ENCODE measurements at regions not wholly inside any gene's neighbourhood (a gene's known extent, or its start where the extent isn't known, plus 50 kb on each side); places are given as distances from the start of the nearest gene placed in this dataset.
"Not testable (repeated sequence)": the region's sequence is repeated elsewhere in the genome, so short reads cannot be mapped to it uniquely, and the experiment has no call there.

DNA sequence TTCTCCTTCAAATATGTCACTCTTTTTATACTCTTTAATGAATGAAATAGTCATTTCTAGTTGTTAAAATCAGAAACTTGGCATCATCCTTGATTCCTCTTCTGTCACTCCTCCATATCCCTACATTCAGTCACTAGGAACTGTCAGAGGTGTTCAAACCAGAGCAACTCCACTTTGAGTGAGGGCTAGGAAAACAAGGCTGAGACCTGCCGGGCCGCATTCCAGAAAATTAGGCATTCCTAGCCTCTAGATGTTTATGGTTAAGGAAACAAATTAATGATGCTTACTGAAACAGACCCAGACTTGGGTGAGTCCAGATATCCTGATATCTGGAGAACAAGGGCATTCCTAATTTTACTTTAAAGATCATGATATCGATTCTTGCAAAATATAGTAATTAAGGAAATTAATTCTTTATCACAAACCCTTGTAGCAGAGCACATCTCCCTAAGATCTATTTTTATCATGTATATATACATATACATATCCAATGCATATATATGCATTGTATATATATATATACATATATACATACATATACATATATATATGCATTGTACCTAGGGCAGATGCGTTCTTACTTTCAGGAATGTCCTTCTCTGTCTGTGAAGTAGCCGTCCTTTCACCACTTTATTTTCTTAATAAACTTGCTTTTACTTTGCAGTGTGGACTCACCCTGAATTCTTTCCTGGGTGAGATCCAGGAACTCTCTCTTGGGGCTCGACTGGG is 98.4 kb upstream of the GC start:
- H3K9me3 Mint-ChIP-seq (ENCODE audit: unreplicated experiment): no peaks in the 10 kb centered on the region
- peaks cover 3% of the 10 kb centered on the region for H3K27me3 Mint-ChIP-seq (ENCODE audit: unreplicated experiment)
- DNase-seq: no peak
- H3K4me3 Mint-ChIP-seq (ENCODE audit: unreplicated experiment): no peak overlapping the region
- H3K36me3 Mint-ChIP-seq (ENCODE audit: unreplicated experiment): no peaks in the 10 kb centered on the region
- H3K27ac Mint-ChIP-seq (ENCODE audit: unreplicated experiment): no peak overlapping the region
- TF ChIP-seq, protein P1, sequence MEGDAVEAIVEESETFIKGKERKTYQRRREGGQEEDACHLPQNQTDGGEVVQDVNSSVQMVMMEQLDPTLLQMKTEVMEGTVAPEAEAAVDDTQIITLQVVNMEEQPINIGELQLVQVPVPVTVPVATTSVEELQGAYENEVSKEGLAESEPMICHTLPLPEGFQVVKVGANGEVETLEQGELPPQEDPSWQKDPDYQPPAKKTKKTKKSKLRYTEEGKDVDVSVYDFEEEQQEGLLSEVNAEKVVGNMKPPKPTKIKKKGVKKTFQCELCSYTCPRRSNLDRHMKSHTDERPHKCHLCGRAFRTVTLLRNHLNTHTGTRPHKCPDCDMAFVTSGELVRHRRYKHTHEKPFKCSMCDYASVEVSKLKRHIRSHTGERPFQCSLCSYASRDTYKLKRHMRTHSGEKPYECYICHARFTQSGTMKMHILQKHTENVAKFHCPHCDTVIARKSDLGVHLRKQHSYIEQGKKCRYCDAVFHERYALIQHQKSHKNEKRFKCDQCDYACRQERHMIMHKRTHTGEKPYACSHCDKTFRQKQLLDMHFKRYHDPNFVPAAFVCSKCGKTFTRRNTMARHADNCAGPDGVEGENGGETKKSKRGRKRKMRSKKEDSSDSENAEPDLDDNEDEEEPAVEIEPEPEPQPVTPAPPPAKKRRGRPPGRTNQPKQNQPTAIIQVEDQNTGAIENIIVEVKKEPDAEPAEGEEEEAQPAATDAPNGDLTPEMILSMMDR (IDR thresholded peaks at IDR 0.05; ENCODE audit: partially characterized antibody, unreplicated experiment): no peak
- no peaks in the 10 kb centered on the region for H3K4me1 Mint-ChIP-seq (ENCODE audit: low read depth, unreplicated experiment)

DNA sequence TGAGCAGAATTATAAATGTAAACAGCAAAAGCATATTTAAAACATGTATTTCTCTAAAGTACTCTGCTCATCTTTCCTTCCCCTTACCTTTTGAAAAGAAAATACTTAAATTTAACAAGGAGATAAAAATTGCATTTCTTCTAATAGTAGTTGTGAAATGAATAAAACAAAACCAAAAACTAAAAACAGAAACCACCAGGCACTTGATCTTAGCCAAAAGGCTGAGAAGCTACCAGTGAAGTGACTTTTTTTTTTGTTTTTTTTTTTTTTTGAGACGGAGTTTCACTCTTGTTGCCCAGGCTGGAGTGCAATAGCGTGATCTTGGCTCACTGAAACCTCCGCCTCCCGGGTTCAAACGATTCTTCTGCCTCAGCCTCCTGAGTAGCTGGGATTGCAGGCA is 116.5 kb upstream of the GC start:
- not testable (repeated sequence) for H3K27ac Mint-ChIP-seq (ENCODE audit: unreplicated experiment); H3K4me1 Mint-ChIP-seq (ENCODE audit: low read depth, unreplicated experiment); H3K9me3 Mint-ChIP-seq (ENCODE audit: unreplicated experiment)

DNA sequence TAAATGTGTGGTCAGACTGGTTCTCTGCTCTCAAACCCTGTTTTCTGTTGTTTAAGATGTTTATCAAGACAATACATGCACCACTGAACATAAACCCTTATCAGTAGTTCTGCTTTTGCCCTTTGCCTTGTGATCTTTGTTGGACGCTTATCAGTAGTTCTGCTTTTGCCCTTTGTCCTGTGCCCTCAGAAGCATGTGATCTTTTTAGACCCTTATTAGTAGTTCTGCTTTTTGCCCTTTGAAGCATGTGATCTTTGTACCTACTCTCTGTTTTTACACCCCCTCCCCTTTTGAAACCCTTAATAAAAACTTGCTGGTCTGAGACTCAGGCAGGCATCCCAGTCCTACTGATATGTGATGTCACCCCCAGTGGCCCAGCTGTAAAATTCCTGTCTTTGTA is 121.7 kb upstream of the GC start:
- DNase-seq; H3K4me3 Mint-ChIP-seq (ENCODE audit: unreplicated experiment); H3K27ac Mint-ChIP-seq (ENCODE audit: unreplicated experiment); H3K27me3 Mint-ChIP-seq (ENCODE audit: unreplicated experiment); H3K4me1 Mint-ChIP-seq (ENCODE audit: low read depth, unreplicated experiment); H3K36me3 Mint-ChIP-seq (ENCODE audit: unreplicated experiment); H3K9me3 Mint-ChIP-seq (ENCODE audit: unreplicated experiment): not testable (repeated sequence)

More for the DNA sequence above, 116.5 kb upstream of the GC start:
- not testable (repeated sequence) for DNase-seq; H3K4me3 Mint-ChIP-seq (ENCODE audit: unreplicated experiment); H3K36me3 Mint-ChIP-seq (ENCODE audit: unreplicated experiment); H3K27me3 Mint-ChIP-seq (ENCODE audit: unreplicated experiment)

DNA sequence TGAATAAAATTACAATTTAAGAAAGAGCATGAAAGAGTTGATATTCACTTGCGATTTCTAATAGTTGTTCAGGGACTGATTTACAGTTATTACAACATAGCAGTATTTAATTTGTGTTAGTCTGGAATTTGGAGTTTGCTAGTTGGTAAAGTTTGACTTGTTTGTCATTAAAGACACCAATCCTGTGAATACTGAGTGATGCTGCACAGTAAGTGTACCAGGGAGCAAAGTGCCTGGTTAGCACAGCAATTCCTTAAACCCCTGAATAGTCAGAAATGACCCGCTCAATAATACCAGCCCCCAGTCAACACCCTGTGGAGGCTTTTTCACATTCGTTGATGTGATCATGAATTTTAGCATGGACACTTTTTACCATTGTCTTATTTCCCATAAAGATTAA is 122.2 kb upstream of the GC start:
- TF ChIP-seq, protein P1 (IDR thresholded peaks at IDR 0.05; ENCODE audit: partially characterized antibody, unreplicated experiment): no peak
- Mint-ChIP-seq H3K36me3 (ENCODE audit: unreplicated experiment) (no peaks in the 10 kb centered on the region), H3K9me3 (ENCODE audit: unreplicated experiment) (peaks cover 2% of the 10 kb centered on the region)

DNA sequence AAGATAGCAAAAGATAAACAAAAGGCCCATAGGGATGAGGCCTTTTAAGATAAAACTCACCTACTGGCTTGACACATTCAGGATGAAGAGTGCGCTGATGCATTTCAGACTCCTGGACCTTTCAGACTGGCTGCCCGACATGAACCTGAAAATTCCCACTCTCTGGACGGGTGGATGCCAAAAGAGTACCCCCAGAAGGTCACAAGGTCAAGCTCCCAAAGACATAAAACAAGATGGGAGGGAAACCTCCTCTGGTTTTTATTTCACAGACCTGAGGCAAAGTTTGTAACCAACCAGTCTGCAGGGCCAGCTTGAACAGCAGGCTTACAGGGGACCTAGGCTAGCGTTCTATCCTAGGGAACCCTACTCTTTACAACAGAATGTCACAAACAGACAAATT is 123.2 kb upstream of the GC start:
- DNase-seq: no peak
- TF ChIP-seq, protein P1 (IDR thresholded peaks at IDR 0.05; ENCODE audit: partially characterized antibody, unreplicated experiment): no peak
- H3K9me3 Mint-ChIP-seq (ENCODE audit: unreplicated experiment): peaks cover 2% of the 10 kb centered on the region
- no peaks in the 10 kb centered on the region for H3K27me3 Mint-ChIP-seq (ENCODE audit: unreplicated experiment)
- H3K4me1 Mint-ChIP-seq (ENCODE audit: low read depth, unreplicated experiment): no peaks in the 10 kb centered on the region
- no peak overlapping the region for H3K4me3 Mint-ChIP-seq (ENCODE audit: unreplicated experiment)
- no peak overlapping the region for H3K27ac Mint-ChIP-seq (ENCODE audit: unreplicated experiment)
- H3K36me3 Mint-ChIP-seq (ENCODE audit: unreplicated experiment): no peaks in the 10 kb centered on the region

More for the DNA sequence above, 122.2 kb upstream of the GC start:
- Mint-ChIP-seq H3K27ac (ENCODE audit: unreplicated experiment) (no peak overlapping the region), H3K4me3 (ENCODE audit: unreplicated experiment) (no peak overlapping the region), H3K27me3 (ENCODE audit: unreplicated experiment) (no peaks in the 10 kb centered on the region), H3K4me1 (ENCODE audit: low read depth, unreplicated experiment) (no peaks in the 10 kb centered on the region)
- no peak for DNase-seq

DNA sequence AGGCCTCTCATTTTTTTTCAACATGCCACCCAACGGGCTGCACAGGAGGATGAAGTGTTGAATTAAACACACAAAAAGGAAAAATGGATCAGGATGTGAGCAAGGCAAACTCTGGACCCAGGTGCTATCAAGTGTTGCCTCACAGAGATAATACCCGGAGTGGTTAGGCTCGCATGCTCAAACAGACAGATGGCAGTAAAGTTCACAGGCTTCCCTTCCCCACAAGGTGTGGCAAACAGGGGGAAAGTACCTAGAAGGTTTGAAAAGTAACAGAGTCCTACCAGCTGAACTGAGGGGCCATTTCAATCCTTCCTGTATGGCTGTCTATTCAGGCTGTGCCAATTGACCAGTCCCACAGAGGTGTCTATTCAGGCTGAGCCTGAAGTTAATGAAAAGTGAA is 123.9 kb upstream of the GC start:
- DNase-seq: no peak
- Mint-ChIP-seq H3K4me1 (ENCODE audit: low read depth, unreplicated experiment) (no peaks in the 10 kb centered on the region), H3K27me3 (ENCODE audit: unreplicated experiment) (no peaks in the 10 kb centered on the region), H3K36me3 (ENCODE audit: unreplicated experiment) (no peaks in the 10 kb centered on the region), H3K4me3 (ENCODE audit: unreplicated experiment) (no peak overlapping the region), H3K27ac (ENCODE audit: unreplicated experiment) (no peak overlapping the region), H3K9me3 (ENCODE audit: unreplicated experiment) (peaks cover 2% of the 10 kb centered on the region)
- TF ChIP-seq, protein P1 (IDR thresholded peaks at IDR 0.05; ENCODE audit: partially characterized antibody, unreplicated experiment): no peak
